Thyroid gland (tissue), 4 donors: ENCODE measurements at regions not wholly inside any gene's neighbourhood (a gene's known extent, or its start where the extent isn't known, plus 50 kb on each side); places are given as distances from the start of the nearest gene placed in this dataset.

Experiments
- CTCF ChIP-seq, 6 experiments: fragments of 200-600 bp in 3 of 6; fragments of 450-650 bp in 3 of 6; sonication (generic) in 3 of 6; IDR thresholded peaks; one replicate each; pipeline ENCODE4 v1.5.1; 2016 to 2019; ENCODE audit warnings: antibody characterized with exemption in 6 of 6, mild to moderate bottlenecking in 2 of 6, inconsistent platforms in 1 of 6, moderate library complexity in 1 of 6
- POLR2A ChIP-seq, 2 donors: fragments of 450-650 bp; IDR thresholded peaks; one replicate each; pipeline ENCODE4 v1.6.1; 2017; ENCODE audit warnings: antibody characterized with exemption in 2 of 2, mild to moderate bottlenecking in 2 of 2, moderate library complexity in 1 of 2

GRCh38 chr4:24736066-24736465 lies 59.3 kb upstream of the SOD3 start:
- peak in 3 of 6 experiments; percentile 23 to 37 (median 34) for TF ChIP-seq CTCF (IDR thresholded peaks at IDR 0.05)
- no peak for TF ChIP-seq POLR2A (IDR thresholded peaks at IDR 0.05)
